K562 (cell line): ENCODE measurements at regions not wholly inside any gene's neighbourhood (a gene's known extent, or its start where the extent isn't known, plus 50 kb on each side); places are given as distances from the start of the nearest gene placed in this dataset.

Source experiments
- ATAC-seq: fragments of 200-7000 bp; cut with Tn5 transposase; 3 replicates; pipeline ENCODE4 v1.9.1; 2020; ENCODE audit warnings: moderate library complexity
- BruUV-seq: library from RNA; stranded (reverse); fragments of 400-500 nt; replicated peaks from 2 replicates; lab custom pipeline; 2021; lab: Mats Ljungman, UMichigan
- CTCF ChIA-PET: fragments of 300-600 bp; formaldehyde crosslinking; extraction: SDS; loops from one replicate; lab custom pipeline; 2021; ENCODE audit warnings: low intra/inter-chr PET ratio; lab: Yijun Ruan, JAX
- POLR2A ChIA-PET: fragments of 300-600, 350-650 bp; sonication (Branson Sonifier 250); formaldehyde crosslinking; extraction: SDS; loops from one replicate; lab custom pipeline; 2021; ENCODE audit warnings: antibody characterized with exemption, inconsistent platforms; lab: Yijun Ruan, JAX
- DNase-seq, 4 experiments: peaks; one replicate each; pipeline versions ENCODE4 v3.0.0 to v3.0.0-alpha.2; 2011 to 2018; ENCODE audit warnings: low spot score in 3 of 4, mixed read lengths in 3 of 4; ENCODE audit errors: extremely low read depth in 1 of 4
- FAIRE-seq: peaks from 2 replicates; lab custom pipeline; 2011; peaks lifted over from hg19 to GRCh38; lab: Jason Lieb, UNC
- H2AFZ ChIP-seq: 2 replicates; pipeline ENCODE4 v1.6.0; 2011; ENCODE audit warnings: low read depth, low read length, control low read depth, inconsistent platforms
- H3K27ac ChIP-seq: fragments of 200-600 bp; 3 replicates; pipeline ENCODE4 v1.8.0; 2011; ENCODE audit warnings: low read depth, mild to moderate bottlenecking, control low read depth, inconsistent platforms, low read length, moderate library complexity, mixed read lengths; ENCODE audit errors: extremely low read depth
- H3K27me3 ChIP-seq, 2 experiments: fragments of 300-600 bp in 1 of 2; 2 replicates in 1 of 2; 3 replicates in 1 of 2; pipeline versions ENCODE4 v1.6.0 to v1.8.0; 2011; ENCODE audit warnings: inconsistent platforms in 2 of 2, low read length in 2 of 2, mild to moderate bottlenecking in 1 of 2, mixed read lengths in 1 of 2, moderate library complexity in 1 of 2; ENCODE audit not compliant: control insufficient read depth in 2 of 2, insufficient read depth in 2 of 2
- H3K36me3 ChIP-seq: fragments of 300-600 bp; 3 replicates; pipeline ENCODE4 v1.8.0; 2011; ENCODE audit warnings: mild to moderate bottlenecking, low read length, inconsistent platforms; ENCODE audit not compliant: control insufficient read depth, insufficient read depth
- H3K4me1 ChIP-seq, 2 experiments: fragments of 200-600 bp in 1 of 2; replicated peaks in 1 of 2; 2 replicates in 1 of 2; 3 replicates in 1 of 2; pipeline versions ENCODE4 v1.5.1 to v1.8.0; 2011; ENCODE audit warnings: inconsistent platforms in 2 of 2, low read length in 2 of 2, mild to moderate bottlenecking in 1 of 2, mixed read lengths in 1 of 2, moderate library complexity in 1 of 2; ENCODE audit not compliant: control insufficient read depth in 2 of 2, insufficient read depth in 2 of 2
- H3K4me2 ChIP-seq: 2 replicates; pipeline ENCODE4 v1.6.1; 2011; ENCODE audit warnings: low read length, control low read depth, inconsistent platforms, mixed read lengths; ENCODE audit not compliant: insufficient read depth
- H3K4me3 ChIP-seq: fragments of 200-600 bp; sonication (generic), shearing (Covaris generic); 2 replicates; pipeline ENCODE4 v1.5.1; 2016; ENCODE audit warnings: control low read depth, inconsistent platforms
- H3K79me2 ChIP-seq: fragments of 200-600 bp; 3 replicates; pipeline ENCODE4 v1.8.0; 2011; ENCODE audit warnings: low read length, inconsistent platforms; ENCODE audit not compliant: control insufficient read depth, insufficient read depth
- H3K9ac ChIP-seq, 2 experiments: 2 replicates each; pipeline versions ENCODE4 v1.6.0 to v1.6.1; 2011; ENCODE audit warnings: low read depth in 2 of 2, low read length in 2 of 2, control low read depth in 1 of 2, inconsistent platforms in 1 of 2, mild to moderate bottlenecking in 1 of 2, mixed read lengths in 1 of 2; ENCODE audit not compliant: insufficient read depth in 1 of 2
- H3K9me1 ChIP-seq: one replicate; pipeline ENCODE4 v1.6.0; 2011; ENCODE audit warnings: inconsistent platforms, mild to moderate bottlenecking, low read length, moderate library complexity; ENCODE audit not compliant: control insufficient read depth, insufficient read depth
- H3K9me3 ChIP-seq: replicated peaks from 2 replicates; pipeline ENCODE4 v1.5.1; 2011; ENCODE audit warnings: low read depth, low read length, inconsistent platforms; ENCODE audit not compliant: control insufficient read depth, insufficient read depth
- H4K20me1 ChIP-seq: replicated peaks from 2 replicates; pipeline ENCODE4 v1.6.1; 2011; ENCODE audit warnings: low read length, inconsistent platforms, mixed read lengths; ENCODE audit not compliant: control insufficient read depth, insufficient read depth
- ATF7 ChIP-seq: fragments of 450-650 bp; IDR thresholded peaks from 2 replicates; pipeline ENCODE4 v1.7.1; 2014; ENCODE audit warnings: mild to moderate bottlenecking, moderate library complexity
- CEBPB ChIP-seq: fragments of 450-650 bp; IDR thresholded peaks from 2 replicates; pipeline ENCODE4 v1.6.1; 2016; ENCODE audit warnings: missing genetic modification characterization, missing compliant biosample characterization
- CEBPG ChIP-seq, 3 experiments: fragments of 200-800 bp in 1 of 3; sonication (Bioruptor generic) in 1 of 3; sonication (generic) in 1 of 3; formaldehyde crosslinking in 1 of 3; IDR thresholded peaks in 2 of 3; conservative IDR thresholded peaks in 1 of 3; 2 replicates each; pipeline versions ENCODE4 v1.6.1 to v1.8.0; 2016 to 2022; ENCODE audit warnings: missing compliant biosample characterization in 2 of 3, missing genetic modification characterization in 2 of 3, mild to moderate bottlenecking in 1 of 3, missing genetic modification reagents in 1 of 3
- EGR1 ChIP-seq: fragments of 450-650 bp; conservative IDR thresholded peaks from 2 replicates; pipeline ENCODE4 v1.6.1; 2017; ENCODE audit warnings: mild to moderate bottlenecking
- MYBL2 ChIP-seq, 2 experiments: fragments of 450-650 bp in 1 of 2; sonication (generic) in 1 of 2; formaldehyde crosslinking in 1 of 2; IDR thresholded peaks; 2 replicates each; pipeline versions ENCODE4 v1.6.1 to v1.8.1; 2017 to 2022; ENCODE audit warnings: borderline replicate concordance in 1 of 2, inconsistent platforms in 1 of 2, low read depth in 1 of 2, mild to moderate bottlenecking in 1 of 2, missing genetic modification reagents in 1 of 2, moderate library complexity in 1 of 2
- PCBP1 ChIP-seq: fragments of 200-400 bp; formaldehyde crosslinking; IDR thresholded peaks from 2 replicates; pipeline ENCODE4 v1.6.1; 2018; ENCODE audit warnings: mild to moderate bottlenecking, low read depth, low read length; ENCODE audit not compliant: poor library complexity, severe bottlenecking
- TAL1 ChIP-seq: fragments of 450-650 bp; IDR thresholded peaks from 2 replicates; pipeline ENCODE4 v1.6.1; 2016; ENCODE audit warnings: mild to moderate bottlenecking
- ZFP36 ChIP-seq: fragments of 150-350 bp; IDR thresholded peaks from 2 replicates; pipeline ENCODE4 v1.6.1; 2018; ENCODE audit warnings: low read length, low read depth; ENCODE audit not compliant: partially characterized antibody
- WGBS: fragments of 100-300 bp; shearing (Covaris generic); methylation state at CpG from one replicate; pipeline ENCODE4 v1.1.6; 2016; ENCODE audit warnings: low coverage, mixed read lengths; ENCODE audit not compliant: insufficient coverage; ENCODE audit errors: missing lambda C conversion rate; 5-methylcytosine and 5-hydroxymethylcytosine counted together
- in situ Hi-C: fragments of 300-500 bp; cut with MboI; formaldehyde crosslinking; loops from 4 replicates; pipeline ENCODE4 v1.15.0; 2018; ENCODE audit warnings: inconsistent platforms, mixed read lengths
- intact Hi-C: fragments of 100-400 bp; cut with micrococcal nuclease; formaldehyde crosslinking; loops from 2 replicates; pipeline ENCODE4 v1.14.2; 2022
- TF ChIP-seq, protein P1 (sequence below): fragments of 450-650 bp; IDR thresholded peaks from 2 replicates; pipeline ENCODE4 v1.6.1; 2017; ENCODE audit warnings: antibody characterized with exemption, mild to moderate bottlenecking

DNA sequence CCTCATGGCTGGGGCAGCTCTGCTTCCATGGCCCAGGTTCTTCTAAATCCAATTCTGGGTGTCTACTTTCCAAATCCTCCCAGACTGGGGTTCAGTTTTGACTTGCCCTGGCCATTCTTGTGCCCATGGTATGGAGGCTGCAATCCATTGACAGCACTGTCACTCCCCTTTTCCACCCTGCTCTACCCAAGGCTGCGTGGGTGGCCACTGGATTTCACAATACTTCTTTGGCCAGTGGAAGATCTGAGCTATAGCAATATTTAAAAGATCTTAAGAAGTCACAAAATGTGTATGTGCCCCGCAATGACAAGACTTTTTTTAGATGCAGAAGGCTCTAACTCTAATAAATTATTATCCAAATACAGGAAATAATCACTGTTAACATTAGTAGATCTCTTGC is 329.4 kb upstream of the CCL2 start:
- Histone ChIP-seq H3K27ac (no peak overlapping the region; the same call in 2 of the 3 replicates), H3K4me3 (no peak overlapping the region), H4K20me1 (no peaks in the 10 kb centered on the region), H3K9me1 (no peaks in the 10 kb centered on the region), H3K27me3 (no peaks in the 10 kb centered on the region), H3K9ac (no peak overlapping the region), H3K9me3 (no peaks in the 10 kb centered on the region), H2AFZ (peak overlapping the region; percentile 47), H3K4me2 (0 out of 2 replicates have a peak overlapping the region, but pooled peaks have one; percentile 78), H3K4me1 (peaks cover 14 to 79% of the 10 kb centered on the region in 2 experiments; a peak in 4 of 5 replicates), H3K79me2 (no peaks in the 10 kb centered on the region), H3K36me3 (no peaks in the 10 kb centered on the region)
- ChIA-PET POLR2A (interaction anchor here (0.6 to 1.3 kb wide), 5 partner anchors 14 to 22 kb away, joined by 3 to 4 read pairs (median 3); no protein-coding TSS in a partner anchor), CTCF (interaction anchor here (0.7 kb wide), 1 partner anchor 477 kb away, joined by 4 read pairs; no protein-coding TSS in a partner anchor)
- 38% methylated on average over 2 of the region's 2 CpGs for WGBS
- FAIRE-seq: no peak
- TF ChIP-seq EGR1 (peak; percentile 81), ZFP36 (no peak), MYBL2 (IDR thresholded peaks at IDR 0.05; ENCODE audit: low read depth) (no peak), MYBL2 (CRISPR knock-in tag; IDR thresholded peaks at IDR 0.05; ENCODE audit: borderline replicate concordance) (no peak), PCBP1 (no peak), CEBPG (CRISPR knock-in tag; IDR thresholded peaks at IDR 0.05) (no peak), CEBPG (tag; conservative IDR thresholded peaks at IDR 0.05 in 1 of 2, IDR thresholded peaks at IDR 0.05 in 1 of 2) (peak in 1 of 2 experiments; percentile 49; a peak in 2 of 4 replicates), CEBPB (tag) (peak; percentile 89), TAL1 (no peak), ATF7 (no peak)
- TF ChIP-seq, protein P1, sequence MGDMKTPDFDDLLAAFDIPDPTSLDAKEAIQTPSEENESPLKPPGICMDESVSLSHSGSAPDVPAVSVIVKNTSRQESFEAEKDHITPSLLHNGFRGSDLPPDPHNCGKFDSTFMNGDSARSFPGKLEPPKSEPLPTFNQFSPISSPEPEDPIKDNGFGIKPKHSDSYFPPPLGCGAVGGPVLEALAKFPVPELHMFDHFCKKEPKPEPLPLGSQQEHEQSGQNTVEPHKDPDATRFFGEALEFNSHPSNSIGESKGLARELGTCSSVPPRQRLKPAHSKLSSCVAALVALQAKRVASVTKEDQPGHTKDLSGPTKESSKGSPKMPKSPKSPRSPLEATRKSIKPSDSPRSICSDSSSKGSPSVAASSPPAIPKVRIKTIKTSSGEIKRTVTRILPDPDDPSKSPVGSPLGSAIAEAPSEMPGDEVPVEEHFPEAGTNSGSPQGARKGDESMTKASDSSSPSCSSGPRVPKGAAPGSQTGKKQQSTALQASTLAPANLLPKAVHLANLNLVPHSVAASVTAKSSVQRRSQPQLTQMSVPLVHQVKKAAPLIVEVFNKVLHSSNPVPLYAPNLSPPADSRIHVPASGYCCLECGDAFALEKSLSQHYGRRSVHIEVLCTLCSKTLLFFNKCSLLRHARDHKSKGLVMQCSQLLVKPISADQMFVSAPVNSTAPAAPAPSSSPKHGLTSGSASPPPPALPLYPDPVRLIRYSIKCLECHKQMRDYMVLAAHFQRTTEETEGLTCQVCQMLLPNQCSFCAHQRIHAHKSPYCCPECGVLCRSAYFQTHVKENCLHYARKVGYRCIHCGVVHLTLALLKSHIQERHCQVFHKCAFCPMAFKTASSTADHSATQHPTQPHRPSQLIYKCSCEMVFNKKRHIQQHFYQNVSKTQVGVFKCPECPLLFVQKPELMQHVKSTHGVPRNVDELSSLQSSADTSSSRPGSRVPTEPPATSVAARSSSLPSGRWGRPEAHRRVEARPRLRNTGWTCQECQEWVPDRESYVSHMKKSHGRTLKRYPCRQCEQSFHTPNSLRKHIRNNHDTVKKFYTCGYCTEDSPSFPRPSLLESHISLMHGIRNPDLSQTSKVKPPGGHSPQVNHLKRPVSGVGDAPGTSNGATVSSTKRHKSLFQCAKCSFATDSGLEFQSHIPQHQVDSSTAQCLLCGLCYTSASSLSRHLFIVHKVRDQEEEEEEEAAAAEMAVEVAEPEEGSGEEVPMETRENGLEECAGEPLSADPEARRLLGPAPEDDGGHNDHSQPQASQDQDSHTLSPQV: peak; percentile 18; the same call in 1 of the 2 replicates
- BruUV-seq: no TSS peak
- ATAC-seq: no peak
- in situ Hi-C loops: no loop called here
- no peak for DNase-seq
- intact Hi-C loops: loop anchor here (5.0 kb wide), 2 partner anchors 53 to 222 kb away; no protein-coding TSS in a partner anchor
